Neural progenitor cell (in vitro differentiated cells): ENCODE measurements at regions not wholly inside any gene's neighbourhood (a gene's known extent, or its start where the extent isn't known, plus 50 kb on each side); places are given as distances from the start of the nearest gene placed in this dataset.

Source experiments
- DNase-seq: peaks from one replicate; pipeline ENCODE4 v3.0.0-alpha.2; 2016; ENCODE audit warnings: low spot score
- H2AFZ ChIP-seq: fragments of 200-600 bp; sonication (generic); replicated peaks from 2 replicates; pipeline ENCODE4 v1.6.1; 2016; ENCODE audit warnings: antibody characterized with exemption
- H3F3A ChIP-seq: fragments of 200-600 bp; sonication (generic); 2 replicates; pipeline ENCODE4 v1.6.1; 2016; ENCODE audit warnings: antibody characterized with exemption, low read depth
- H3K27ac ChIP-seq: fragments of 200-600 bp; sonication (generic); 2 replicates; pipeline ENCODE4 v1.5.1; 2016; ENCODE audit warnings: mild to moderate bottlenecking
- H3K27me3 ChIP-seq: fragments of 200-600 bp; sonication (generic); 2 replicates; pipeline ENCODE4 v1.6.1; 2016; ENCODE audit warnings: mild to moderate bottlenecking, moderate library complexity
- H3K36me3 ChIP-seq: fragments of 200-600 bp; sonication (generic); 2 replicates; pipeline ENCODE4 v1.5.1; 2016
- H3K4me1 ChIP-seq: fragments of 200-600 bp; sonication (generic); 2 replicates; pipeline ENCODE4 v1.6.1; 2016; ENCODE audit warnings: mixed run types
- H3K4me2 ChIP-seq: fragments of 200-600 bp; sonication (generic); 2 replicates; pipeline ENCODE4 v1.6.1; 2016
- H3K4me3 ChIP-seq: fragments of 200-600 bp; sonication (generic); 2 replicates; pipeline ENCODE4 v1.5.1; 2016
- H3K79me2 ChIP-seq: fragments of 200-600 bp; sonication (generic); 2 replicates; pipeline ENCODE4 v1.6.1; 2016; ENCODE audit warnings: low read depth
- H3K9ac ChIP-seq: fragments of 200-600 bp; sonication (generic); 2 replicates; pipeline ENCODE4 v1.6.1; 2016
- H3K9me3 ChIP-seq: fragments of 200-600 bp; sonication (generic); 2 replicates; pipeline ENCODE4 v1.5.1; 2016; ENCODE audit warnings: low read depth
- H4K20me1 ChIP-seq: fragments of 200-600 bp; sonication (generic); 2 replicates; pipeline ENCODE4 v1.6.1; 2016; ENCODE audit warnings: low read depth
- H3K27ac Mint-ChIP-seq: 3 replicates; pipeline ENCODE4 v1.8.0; 2021; ENCODE audit warnings: mixed read lengths
- H3K27me3 Mint-ChIP-seq: 2 replicates; pipeline ENCODE4 v1.8.0; 2022; ENCODE audit warnings: low read depth, mild to moderate bottlenecking, inconsistent platforms, moderate library complexity, mixed read lengths; ENCODE audit not compliant: insufficient read depth
- H3K36me3 Mint-ChIP-seq: 3 replicates; pipeline ENCODE4 v1.8.0; 2021; ENCODE audit warnings: mixed read lengths
- H3K4me1 Mint-ChIP-seq: 3 replicates; pipeline ENCODE4 v1.8.0; 2021; ENCODE audit warnings: mixed read lengths
- H3K4me3 Mint-ChIP-seq: 3 replicates; pipeline ENCODE4 v1.8.0; 2021; ENCODE audit warnings: mild to moderate bottlenecking, moderate library complexity, mixed read lengths
- H3K9me3 Mint-ChIP-seq: 3 replicates; pipeline ENCODE4 v1.8.0; 2020; ENCODE audit warnings: mixed read lengths
- CTCF ChIP-seq: fragments of 200-600 bp; sonication (generic); IDR thresholded peaks from 2 replicates; pipeline ENCODE4 v1.5.1; 2017; ENCODE audit warnings: antibody characterized with exemption, mild to moderate bottlenecking
- EZH2 ChIP-seq: fragments of 200-600 bp; sonication (generic); IDR thresholded peaks from 2 replicates; pipeline ENCODE4 v1.6.1; 2017; ENCODE audit warnings: antibody characterized with exemption, mild to moderate bottlenecking, moderate library complexity
- EZH2phosphoT487 ChIP-seq: fragments of 200-600 bp; sonication (generic); IDR thresholded peaks from 2 replicates; pipeline ENCODE4 v1.6.1; 2017; ENCODE audit warnings: antibody characterized with exemption

GRCh38 chr12:3363608-3364007 is 127.4 kb upstream of the PRMT8 start:
- Mint-ChIP-seq H3K27me3 (peaks cover 20% of the 10 kb centered on the region), H3K4me1 (peaks cover 15% of the 10 kb centered on the region), H3K4me3 (peak overlapping the region; percentile 9), H3K9me3 (no peaks in the 10 kb centered on the region), H3K27ac (no peak overlapping the region), H3K36me3 (no peaks in the 10 kb centered on the region)
- Histone ChIP-seq H3K9ac (no peak overlapping the region), H2AFZ (no peak overlapping the region), H4K20me1 (no peaks in the 10 kb centered on the region), H3F3A (no peaks in the 10 kb centered on the region), H3K27ac (no peak overlapping the region), H3K36me3 (no peaks in the 10 kb centered on the region), H3K4me1 (peaks cover 6% of the 10 kb centered on the region), H3K9me3 (no peaks in the 10 kb centered on the region), H3K79me2 (no peaks in the 10 kb centered on the region), H3K4me3 (no peak overlapping the region), H3K4me2 (no peak overlapping the region), H3K27me3 (peaks cover 55% of the 10 kb centered on the region)
- TF ChIP-seq CTCF (no peak), EZH2 (no peak), EZH2phosphoT487 (no peak)
- no peak for DNase-seq

GRCh38 chr12:3364226-3364625 is 126.8 kb upstream of the PRMT8 start:
- H3K27me3 Mint-ChIP-seq: peaks cover 20% of the 10 kb centered on the region

GRCh38 chr12:3364661-3365462 is 126.1 kb upstream of the PRMT8 start:
- H3K4me2 ChIP-seq: peak overlapping the region; percentile 95
- H3K27ac ChIP-seq: no peak overlapping the region
- H3K9me3 Mint-ChIP-seq: no peaks in the 10 kb centered on the region
- peak overlapping the region; percentile 62 for H3K4me3 ChIP-seq
- no peak for DNase-seq
- no peak overlapping the region for H3K9ac ChIP-seq
- H4K20me1 ChIP-seq: no peaks in the 10 kb centered on the region
- no peaks in the 10 kb centered on the region for H3K36me3 ChIP-seq
- H3F3A ChIP-seq: no peaks in the 10 kb centered on the region
- H2AFZ ChIP-seq: peak overlapping the region; percentile 96
- TF ChIP-seq EZH2 (no peak), CTCF (no peak), EZH2phosphoT487 (no peak)
- H3K27me3 Mint-ChIP-seq: peaks cover 20% of the 10 kb centered on the region
- peaks cover 6% of the 10 kb centered on the region for H3K4me1 ChIP-seq
- H3K27me3 ChIP-seq: peaks cover 65% of the 10 kb centered on the region
- H3K9me3 ChIP-seq: no peaks in the 10 kb centered on the region
- H3K4me3 Mint-ChIP-seq: peak overlapping the region; percentile 86
- no peak overlapping the region for H3K27ac Mint-ChIP-seq
- no peaks in the 10 kb centered on the region for H3K79me2 ChIP-seq
- H3K4me1 Mint-ChIP-seq: peaks cover 10% of the 10 kb centered on the region
- H3K36me3 Mint-ChIP-seq: no peaks in the 10 kb centered on the region

More at GRCh38 chr12:3364226-3364625, 126.8 kb upstream of the PRMT8 start:
- H3K36me3 ChIP-seq: no peaks in the 10 kb centered on the region
- no peaks in the 10 kb centered on the region for H3K9me3 ChIP-seq
- peaks cover 61% of the 10 kb centered on the region for H3K27me3 ChIP-seq
- no peaks in the 10 kb centered on the region for H3K79me2 ChIP-seq
- no peak for DNase-seq
- H3F3A ChIP-seq: no peaks in the 10 kb centered on the region
- no peaks in the 10 kb centered on the region for H3K9me3 Mint-ChIP-seq
- no peak overlapping the region for H3K27ac Mint-ChIP-seq
- no peak overlapping the region for H3K4me3 Mint-ChIP-seq
- no peaks in the 10 kb centered on the region for H3K36me3 Mint-ChIP-seq
- peaks cover 6% of the 10 kb centered on the region for H3K4me1 ChIP-seq
- no peaks in the 10 kb centered on the region for H4K20me1 ChIP-seq
- H3K4me1 Mint-ChIP-seq: peaks cover 11% of the 10 kb centered on the region
- H3K9ac ChIP-seq: no peak overlapping the region
- H3K4me2 ChIP-seq: no peak overlapping the region
- TF ChIP-seq EZH2 (no peak), EZH2phosphoT487 (no peak), CTCF (no peak)
- no peak overlapping the region for H3K4me3 ChIP-seq
- no peak overlapping the region for H2AFZ ChIP-seq
- H3K27ac ChIP-seq: no peak overlapping the region
